ENCODE measurements at regions not wholly inside any gene's neighbourhood (a gene's known extent, or its start where the extent isn't known, plus 50 kb on each side); places are given as distances from the start of the nearest gene placed in this dataset.
A peak's percentile ranks its signal among the peaks of the same experiment; 100 is the strongest.
"Not testable (repeated sequence)": the region's sequence is repeated elsewhere in the genome, so short reads cannot be mapped to it uniquely, and the experiment has no call there.

- Histone ChIP-seq H3K27me3 (ENCODE audit: control insufficient read depth, insufficient read depth, low read length) (no peaks in the 10 kb centered on the region), H3K9me3 (ENCODE audit: control insufficient read depth, low read depth, low read length) (no peaks in the 10 kb centered on the region), H3K4me1 (ENCODE audit: control insufficient read depth, insufficient read depth, low read length) (no peaks in the 10 kb centered on the region), H3K36me3 (ENCODE audit: control insufficient read depth, insufficient read depth, low read length) (no peaks in the 10 kb centered on the region), H3K27ac (ENCODE audit: low read length) (no peak overlapping the region), H3K4me3 (ENCODE audit: low read length) (no peak overlapping the region)
- DNase-seq: no peak
- 89% methylated on average over 9 of the region's 11 CpGs for WGBS (ENCODE audit: insufficient coverage, low lambda C conversion rate)
Measured at GRCh38 chr6:168925671-168926070, 328.0 kb downstream of the THBS2 start.

- Histone ChIP-seq H3K36me3 (ENCODE audit: control insufficient read depth, insufficient read depth, low read length) (no peaks in the 10 kb centered on the region), H3K4me1 (ENCODE audit: control insufficient read depth, insufficient read depth, low read length) (peaks cover 8% of the 10 kb centered on the region), H3K27ac (ENCODE audit: low read length) (no peak overlapping the region), H3K4me3 (ENCODE audit: low read length) (no peak overlapping the region), H3K9me3 (ENCODE audit: control insufficient read depth, low read depth, low read length) (no peaks in the 10 kb centered on the region), H3K27me3 (ENCODE audit: control insufficient read depth, insufficient read depth, low read length) (no peaks in the 10 kb centered on the region)
- WGBS (ENCODE audit: insufficient coverage, low lambda C conversion rate): no CpG with 5 or more reads among the region's 7 CpGs
- DNase-seq: peak in 1 of 2 donors; percentile 50
Measured at GRCh38 chr6:168923171-168923570, 330.5 kb downstream of the THBS2 start.

- H3K9me3 ChIP-seq (ENCODE audit: control insufficient read depth, low read depth, low read length): no peaks in the 10 kb centered on the region
- no peak overlapping the region for H3K27ac ChIP-seq (ENCODE audit: low read length)
- no CpG with 5 or more reads among the region's 7 CpGs for WGBS (ENCODE audit: insufficient coverage, low lambda C conversion rate)
- H3K4me3 ChIP-seq (ENCODE audit: low read length): no peak overlapping the region
- no peak for DNase-seq
- no peaks in the 10 kb centered on the region for H3K36me3 ChIP-seq (ENCODE audit: control insufficient read depth, insufficient read depth, low read length)
- H3K27me3 ChIP-seq (ENCODE audit: control insufficient read depth, insufficient read depth, low read length): no peaks in the 10 kb centered on the region
- H3K4me1 ChIP-seq (ENCODE audit: control insufficient read depth, insufficient read depth, low read length): peaks cover 8% of the 10 kb centered on the region
Measured at GRCh38 chr6:168922436-168922835, 331.2 kb downstream of the THBS2 start.

- Histone ChIP-seq H3K27me3 (ENCODE audit: control insufficient read depth, insufficient read depth, low read length) (no peaks in the 10 kb centered on the region), H3K27ac (ENCODE audit: low read length) (no peak overlapping the region), H3K4me3 (ENCODE audit: low read length) (no peak overlapping the region), H3K36me3 (ENCODE audit: control insufficient read depth, insufficient read depth, low read length) (no peaks in the 10 kb centered on the region), H3K9me3 (ENCODE audit: control insufficient read depth, low read depth, low read length) (no peaks in the 10 kb centered on the region), H3K4me1 (ENCODE audit: control insufficient read depth, insufficient read depth, low read length) (peaks cover 16% of the 10 kb centered on the region)
- WGBS (ENCODE audit: insufficient coverage, low lambda C conversion rate): 14% methylated on average over 1 of the region's 8 CpGs
- DNase-seq: peak in 1 of 2 donors; percentile 72
Measured at GRCh38 chr6:168920289-168920688, 333.4 kb downstream of the THBS2 start.

GRCh38 chr6:168919470-168920179 lies 334.0 kb downstream of the THBS2 start:
- Histone ChIP-seq H3K9me3 (ENCODE audit: control insufficient read depth, low read depth, low read length) (no peaks in the 10 kb centered on the region), H3K4me1 (ENCODE audit: control insufficient read depth, insufficient read depth, low read length) (peaks cover 21% of the 10 kb centered on the region), H3K27me3 (ENCODE audit: control insufficient read depth, insufficient read depth, low read length) (no peaks in the 10 kb centered on the region), H3K36me3 (ENCODE audit: control insufficient read depth, insufficient read depth, low read length) (no peaks in the 10 kb centered on the region), H3K4me3 (ENCODE audit: low read length) (no peak overlapping the region), H3K27ac (ENCODE audit: low read length) (no peak overlapping the region)
- DNase-seq: peak in 1 of 2 donors; percentile 42
- WGBS (ENCODE audit: insufficient coverage, low lambda C conversion rate): no CpG with 5 or more reads among the region's 13 CpGs

GRCh38 chr6:168916576-168917211 lies 337.0 kb downstream of the THBS2 start:
- no CpG with 5 or more reads among the region's 11 CpGs for WGBS (ENCODE audit: insufficient coverage, low lambda C conversion rate)
- H3K27me3 ChIP-seq (ENCODE audit: control insufficient read depth, insufficient read depth, low read length): no peaks in the 10 kb centered on the region
- peaks cover 3% of the 10 kb centered on the region for H3K9me3 ChIP-seq (ENCODE audit: control insufficient read depth, low read depth, low read length)
- no peak overlapping the region for H3K27ac ChIP-seq (ENCODE audit: low read length)
- no peak overlapping the region for H3K4me3 ChIP-seq (ENCODE audit: low read length)
- H3K4me1 ChIP-seq (ENCODE audit: control insufficient read depth, insufficient read depth, low read length): peaks cover 26% of the 10 kb centered on the region
- no peak for DNase-seq
- H3K36me3 ChIP-seq (ENCODE audit: control insufficient read depth, insufficient read depth, low read length): no peaks in the 10 kb centered on the region

GRCh38 chr6:168915855-168916254 lies 337.8 kb downstream of the THBS2 start:
- 11% methylated on average over 1 of the region's 4 CpGs for WGBS (ENCODE audit: insufficient coverage, low lambda C conversion rate)
- DNase-seq: peak in 1 of 2 donors; percentile 41
- Histone ChIP-seq H3K36me3 (ENCODE audit: control insufficient read depth, insufficient read depth, low read length) (no peaks in the 10 kb centered on the region), H3K4me1 (ENCODE audit: control insufficient read depth, insufficient read depth, low read length) (peaks cover 26% of the 10 kb centered on the region), H3K9me3 (ENCODE audit: control insufficient read depth, low read depth, low read length) (peaks cover 3% of the 10 kb centered on the region), H3K4me3 (ENCODE audit: low read length) (no peak overlapping the region), H3K27ac (ENCODE audit: low read length) (peak overlapping the region; percentile 49), H3K27me3 (ENCODE audit: control insufficient read depth, insufficient read depth, low read length) (no peaks in the 10 kb centered on the region)

GRCh38 chr6:168915242-168915641 lies 338.4 kb downstream of the THBS2 start:
- Histone ChIP-seq H3K36me3 (ENCODE audit: control insufficient read depth, insufficient read depth, low read length) (no peaks in the 10 kb centered on the region), H3K4me3 (ENCODE audit: low read length) (no peak overlapping the region), H3K27me3 (ENCODE audit: control insufficient read depth, insufficient read depth, low read length) (no peaks in the 10 kb centered on the region), H3K9me3 (ENCODE audit: control insufficient read depth, low read depth, low read length) (peaks cover 5% of the 10 kb centered on the region), H3K27ac (ENCODE audit: low read length) (peak overlapping the region; percentile 49), H3K4me1 (ENCODE audit: control insufficient read depth, insufficient read depth, low read length) (peaks cover 26% of the 10 kb centered on the region)
- WGBS (ENCODE audit: insufficient coverage, low lambda C conversion rate): no CpG with 5 or more reads among the region's 6 CpGs
- DNase-seq: peak; percentile 74 to 91

- Histone ChIP-seq H3K9me3 (ENCODE audit: control insufficient read depth, low read depth, low read length) (peaks cover 9% of the 10 kb centered on the region), H3K27ac (ENCODE audit: low read length) (no peak overlapping the region), H3K36me3 (ENCODE audit: control insufficient read depth, insufficient read depth, low read length) (no peaks in the 10 kb centered on the region), H3K4me3 (ENCODE audit: low read length) (no peak overlapping the region), H3K27me3 (ENCODE audit: control insufficient read depth, insufficient read depth, low read length) (no peaks in the 10 kb centered on the region), H3K4me1 (ENCODE audit: control insufficient read depth, insufficient read depth, low read length) (peaks cover 18% of the 10 kb centered on the region)
- DNase-seq: no peak
- WGBS (ENCODE audit: insufficient coverage, low lambda C conversion rate): no CpG with 5 or more reads among the region's 12 CpGs
Measured at GRCh38 chr6:168913866-168914469, 339.7 kb downstream of the THBS2 start.

GRCh38 chr6:168913231-168913865 lies 340.3 kb downstream of the THBS2 start:
- no CpG with 5 or more reads among the region's 11 CpGs for WGBS (ENCODE audit: insufficient coverage, low lambda C conversion rate)
- H3K27me3 ChIP-seq (ENCODE audit: control insufficient read depth, insufficient read depth, low read length); H3K36me3 ChIP-seq (ENCODE audit: control insufficient read depth, insufficient read depth, low read length); H3K9me3 ChIP-seq (ENCODE audit: control insufficient read depth, low read depth, low read length); H3K4me3 ChIP-seq (ENCODE audit: low read length); H3K27ac ChIP-seq (ENCODE audit: low read length): not testable (repeated sequence)
- peaks cover 18% of the 10 kb centered on the region for H3K4me1 ChIP-seq (ENCODE audit: control insufficient read depth, insufficient read depth, low read length)
- DNase-seq: peak; percentile 61 to 67
